A673 (cell line): ENCODE measurements at regions not wholly inside any gene's neighbourhood (a gene's known extent, or its start where the extent isn't known, plus 50 kb on each side); places are given as distances from the start of the nearest gene placed in this dataset.

ENCODE experiments used
- BruUV-seq: library from RNA; stranded (reverse); fragments of 400-500 nt; replicated peaks from 2 replicates; lab custom pipeline; 2021; lab: Mats Ljungman, UMichigan
- CTCF ChIA-PET: fragments of 300-600 bp; sonication (Branson Sonifier 250); formaldehyde crosslinking; loops from one replicate; lab custom pipeline; 2022; ENCODE audit warnings: antibody characterized with exemption; lab: Charles Lee
- POLR2A ChIA-PET: fragments of 300-600 bp; sonication (Branson Sonifier 250); formaldehyde crosslinking; loops from one replicate; lab custom pipeline; 2022; ENCODE audit warnings: antibody characterized with exemption; ENCODE audit not compliant: low non-redundant PET; lab: Charles Lee
- DNase-seq: peaks from one replicate; pipeline ENCODE4 v3.0.0-alpha.2; 2015; ENCODE audit warnings: low spot score
- H3K27ac ChIP-seq: fragments of 200-600 bp; sonication (generic); 2 replicates; pipeline ENCODE4 v1.5.1; 2016; ENCODE audit warnings: mixed run types, low read depth, mild to moderate bottlenecking, mixed read lengths, antibody characterized with exemption, low read length; ENCODE audit not compliant: poor library complexity, severe bottlenecking
- H3K27me3 ChIP-seq: fragments of 200-600 bp; sonication (generic); replicated peaks from 2 replicates; pipeline ENCODE4 v1.6.1; 2017; ENCODE audit warnings: mixed run types, low read depth, mild to moderate bottlenecking, mixed read lengths, antibody characterized with exemption, low read length; ENCODE audit not compliant: insufficient read depth, poor library complexity
- H3K36me3 ChIP-seq: fragments of 200-600 bp; sonication (generic); 2 replicates; pipeline ENCODE4 v1.6.1; 2016; ENCODE audit warnings: mixed run types, mild to moderate bottlenecking, mixed read lengths, antibody characterized with exemption, low read length; ENCODE audit not compliant: insufficient read depth, poor library complexity, severe bottlenecking
- H3K4me1 ChIP-seq: fragments of 200-600 bp; sonication (generic); 2 replicates; pipeline ENCODE4 v1.6.1; 2017; ENCODE audit warnings: mixed run types, mild to moderate bottlenecking, mixed read lengths, antibody characterized with exemption, low read length; ENCODE audit not compliant: insufficient read depth, poor library complexity, severe bottlenecking
- H3K4me3 ChIP-seq: fragments of 200-600 bp; sonication (generic); 2 replicates; pipeline ENCODE4 v1.5.1; 2016; ENCODE audit warnings: low read depth, mixed run types, mild to moderate bottlenecking, mixed read lengths, low read length; ENCODE audit not compliant: poor library complexity, severe bottlenecking
- H3K9me3 ChIP-seq: fragments of 200-600 bp; sonication (generic); 2 replicates; pipeline ENCODE4 v1.6.1; 2016; ENCODE audit warnings: mixed run types, low read depth, mild to moderate bottlenecking, mixed read lengths, antibody characterized with exemption, low read length; ENCODE audit not compliant: poor library complexity, severe bottlenecking
- CTCF ChIP-seq: fragments of 300-800, 200-600 bp; sonication (generic); conservative IDR thresholded peaks from 2 replicates; pipeline ENCODE4 v1.5.1; 2017; ENCODE audit warnings: low read depth, mild to moderate bottlenecking, antibody characterized with exemption, low read length, moderate library complexity, mixed read lengths
- EZH2 ChIP-seq: fragments of 200-600 bp; sonication (generic); IDR thresholded peaks from 2 replicates; pipeline ENCODE4 v1.6.1; 2017; ENCODE audit warnings: borderline replicate concordance, low read depth, mild to moderate bottlenecking, mixed read lengths, antibody characterized with exemption, low read length; ENCODE audit not compliant: poor library complexity, severe bottlenecking
- intact Hi-C: fragments of 100-400 bp; cut with micrococcal nuclease; formaldehyde crosslinking; loops from one replicate; pipeline ENCODE4 v1.10.0; 2022; ENCODE audit not compliant: unreplicated experiment

- ChIA-PET CTCF (no interaction called here), POLR2A (interaction anchor here (0.7 kb wide), 1 partner anchor 45 kb away, joined by 6 read pairs; no protein-coding TSS in a partner anchor)
- intact Hi-C loops = loop anchor here (5.0 kb wide), 1 partner anchor 68 kb away; no protein-coding TSS in a partner anchor
- H3K27ac ChIP-seq = peak overlapping the region; percentile 97
- no peak for TF ChIP-seq EZH2
- 0 out of 2 replicates have a peak, but pooled peaks have one; percentile 15 for TF ChIP-seq CTCF
- peak; percentile 94 for DNase-seq
- H3K4me3 ChIP-seq = peak overlapping the region; percentile 85
- peaks cover 75% of the 10 kb centered on the region for H3K4me1 ChIP-seq
- H3K36me3 ChIP-seq = peaks cover 51% of the 10 kb centered on the region
- no peaks in the 10 kb centered on the region for H3K27me3 ChIP-seq
- BruUV-seq = TSS peak; percentile 21
- no peaks in the 10 kb centered on the region for H3K9me3 ChIP-seq
Observed at GRCh38 chr22:46079861-46080821, 70.2 kb upstream of the PPARA start.

GRCh38 chr22:46081036-46081830, 69.1 kb upstream of the PPARA start:
- Histone ChIP-seq H3K4me1 (peaks cover 79% of the 10 kb centered on the region), H3K27ac (peak overlapping the region; percentile 97), H3K4me3 (peak overlapping the region; percentile 85), H3K36me3 (peaks cover 48% of the 10 kb centered on the region), H3K27me3 (no peaks in the 10 kb centered on the region), H3K9me3 (no peaks in the 10 kb centered on the region)
- ChIA-PET CTCF (no interaction called here), POLR2A (no interaction called here)
- no TSS peak for BruUV-seq
- TF ChIP-seq EZH2 = no peak
- TF ChIP-seq CTCF = no peak
- peak; percentile 46 for DNase-seq
- intact Hi-C loops = no loop called here

GRCh38 chr22:46081831-46082210, 68.5 kb upstream of the PPARA start:
- peak overlapping the region; percentile 97 for H3K27ac ChIP-seq
- peak; percentile 67 for DNase-seq

More at GRCh38 chr22:46081831-46082210, 68.5 kb upstream of the PPARA start:
- intact Hi-C loops = no loop called here
- H3K27me3 ChIP-seq = no peaks in the 10 kb centered on the region
- peak overlapping the region; percentile 85 for H3K4me3 ChIP-seq
- CTCF ChIA-PET = no interaction called here
- H3K9me3 ChIP-seq = no peaks in the 10 kb centered on the region
- peaks cover 50% of the 10 kb centered on the region for H3K36me3 ChIP-seq
- no peak for TF ChIP-seq CTCF
- no peak for TF ChIP-seq EZH2
- BruUV-seq = no TSS peak
- H3K4me1 ChIP-seq = peaks cover 79% of the 10 kb centered on the region
- POLR2A ChIA-PET = no interaction called here
